Upper lobe of right lung (tissue), 1 donor: ENCODE measurements at regions not wholly inside any gene's neighbourhood (a gene's known extent, or its start where the extent isn't known, plus 50 kb on each side); places are given as distances from the start of the nearest gene placed in this dataset.

Experiments used
- ATAC-seq: fragments of 200-7000 bp; cut with Tn5 transposase; one replicate; pipeline ENCODE4 v1.9.1; 2020; ENCODE audit warnings: mild to moderate bottlenecking, moderate library complexity
- DNase-seq: peaks from one replicate; pipeline ENCODE4 v3.0.0-alpha.2; 2020
- H3K27ac ChIP-seq: fragments of 200-600 bp; one replicate; pipeline ENCODE4 v1.8.0; 2022
- H3K27me3 ChIP-seq: fragments of 200-600 bp; one replicate; pipeline ENCODE4 v1.8.0; 2022; ENCODE audit warnings: mild to moderate bottlenecking
- H3K36me3 ChIP-seq: fragments of 200-600 bp; one replicate; pipeline ENCODE4 v1.8.0; 2022
- H3K4me1 ChIP-seq: fragments of 200-600 bp; one replicate; pipeline ENCODE4 v1.8.0; 2022
- H3K4me3 ChIP-seq: fragments of 200-600 bp; one replicate; pipeline ENCODE4 v1.8.0; 2022; ENCODE audit warnings: mild to moderate bottlenecking
- H3K9me3 ChIP-seq: fragments of 200-600 bp; one replicate; pipeline ENCODE4 v1.8.0; 2022
- CTCF ChIP-seq: fragments of 200-600 bp; IDR thresholded peaks from one replicate; pipeline ENCODE4 v1.8.0; 2022; ENCODE audit warnings: antibody characterized with exemption
- intact Hi-C: fragments of 100-400 bp; cut with DNase I; formaldehyde crosslinking; loops from one replicate; pipeline ENCODE4 v1.11.0; 2022
- donor health status: DM: no; HTN: yes; CAD: no; lungs with severe emphysema.

DNA sequence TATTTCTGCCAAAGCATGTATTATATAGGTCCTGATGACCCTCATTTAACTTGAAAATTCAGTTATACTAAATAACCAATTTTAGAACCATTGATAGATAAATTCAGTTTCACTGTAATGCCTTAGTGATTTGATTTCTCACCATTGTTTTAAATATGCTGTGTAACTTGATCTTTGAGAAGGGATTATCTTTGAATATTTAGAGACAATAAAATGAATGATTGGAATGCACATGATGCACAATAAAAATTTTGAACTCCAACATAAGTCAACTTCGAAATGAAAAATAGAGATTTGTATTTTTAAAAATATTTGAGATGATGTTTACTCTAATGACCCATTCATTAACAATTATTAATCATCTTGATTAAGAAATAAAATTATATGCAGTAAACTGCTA lies 654.5 kb downstream of the OLFM4 start:
- intact Hi-C loops: no loop called here
- H3K27me3 ChIP-seq: no peaks in the 10 kb centered on the region
- no peak for TF ChIP-seq CTCF

DNA sequence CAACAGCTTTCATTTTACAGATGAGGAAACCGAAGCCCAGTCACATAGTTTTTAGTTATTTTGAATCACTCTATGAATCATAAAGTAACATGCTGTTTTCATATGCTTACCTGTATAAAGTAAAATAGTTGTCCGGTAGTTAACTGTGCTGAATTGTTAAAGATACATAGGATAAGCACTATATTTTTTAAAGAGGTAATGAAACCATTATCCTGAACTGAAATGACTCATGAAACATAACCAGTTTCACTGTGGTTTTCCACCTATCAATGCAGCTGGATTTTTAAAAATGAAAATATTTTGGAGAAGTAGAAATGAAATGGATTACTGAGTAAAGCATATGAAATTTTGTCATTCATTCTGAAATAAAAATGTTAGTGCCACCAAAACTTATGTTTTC lies 655.0 kb downstream of the OLFM4 start:
- DNase-seq (no peak), ATAC-seq (no peak)
- intact Hi-C loops: no loop called here
- Histone ChIP-seq H3K27me3 (no peaks in the 10 kb centered on the region), H3K9me3 (peaks cover 5% of the 10 kb centered on the region), H3K4me3 (no peak overlapping the region), H3K27ac (no peak overlapping the region), H3K4me1 (no peaks in the 10 kb centered on the region), H3K36me3 (no peaks in the 10 kb centered on the region)
- TF ChIP-seq CTCF: no peak

More for the DNA sequence above, 654.5 kb downstream of the OLFM4 start:
- no peaks in the 10 kb centered on the region for H3K36me3 ChIP-seq
- ATAC-seq: no peak
- H3K4me1 ChIP-seq: no peaks in the 10 kb centered on the region
- no peak overlapping the region for H3K4me3 ChIP-seq
- no peak for DNase-seq
- H3K9me3 ChIP-seq: peaks cover 7% of the 10 kb centered on the region
- H3K27ac ChIP-seq: no peak overlapping the region

GRCh38 chr13:53691417-53691816 lies 662.8 kb downstream of the OLFM4 start:
- ATAC-seq (no peak), DNase-seq (no peak)
- no peak for TF ChIP-seq CTCF
- intact Hi-C loops: no loop called here
- no peak overlapping the region for H3K4me3 ChIP-seq
- H3K27me3 ChIP-seq: no peaks in the 10 kb centered on the region
- no peaks in the 10 kb centered on the region for H3K4me1 ChIP-seq
- H3K27ac ChIP-seq: no peak overlapping the region
- H3K9me3 ChIP-seq: no peaks in the 10 kb centered on the region
- no peaks in the 10 kb centered on the region for H3K36me3 ChIP-seq

DNA sequence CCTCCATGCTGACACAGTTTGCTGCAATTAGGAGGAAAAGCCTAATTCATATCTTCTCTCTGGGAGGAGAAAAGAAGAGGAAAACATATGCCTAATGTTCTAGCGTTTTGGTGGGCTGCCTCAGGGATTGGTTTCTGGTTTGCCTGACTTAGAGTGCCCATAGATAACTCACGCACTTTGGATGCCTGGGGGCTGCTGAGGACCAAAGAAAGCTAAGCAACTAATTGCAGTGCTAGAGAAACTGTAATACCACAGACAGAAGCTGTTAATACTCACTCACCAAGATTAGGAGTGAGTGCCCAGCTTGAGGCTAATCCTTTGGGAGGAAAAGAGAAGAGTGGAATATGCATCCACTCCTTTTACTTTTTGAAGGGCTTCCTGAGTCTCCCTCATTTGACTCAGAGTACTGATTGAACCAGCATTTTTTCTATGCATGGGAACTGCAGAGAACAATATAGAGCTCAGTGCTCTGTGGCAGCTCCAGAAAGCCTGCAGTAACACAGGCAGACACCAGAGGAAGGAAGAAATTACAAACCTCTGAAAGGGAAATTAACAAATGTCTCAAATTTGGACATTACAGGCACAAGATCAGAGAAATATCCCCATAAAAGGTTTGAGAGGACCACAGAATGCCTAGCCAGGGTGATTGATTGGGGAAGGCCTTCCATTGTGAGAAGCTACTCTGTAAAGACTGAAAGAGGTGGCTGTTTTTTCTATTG lies 666.4 kb downstream of the OLFM4 start:
- no peaks in the 10 kb centered on the region for H3K9me3 ChIP-seq
- no peak overlapping the region for H3K27ac ChIP-seq
- no peak for ATAC-seq
- intact Hi-C loops: no loop called here
- H3K36me3 ChIP-seq: no peaks in the 10 kb centered on the region
- no peak for DNase-seq
- H3K4me3 ChIP-seq: no peak overlapping the region
- no peak for TF ChIP-seq CTCF
- no peaks in the 10 kb centered on the region for H3K4me1 ChIP-seq
- no peaks in the 10 kb centered on the region for H3K27me3 ChIP-seq

GRCh38 chr13:53703371-53704080 lies 674.9 kb downstream of the OLFM4 start:
- Histone ChIP-seq H3K4me1 (no peaks in the 10 kb centered on the region), H3K27me3 (no peaks in the 10 kb centered on the region), H3K36me3 (no peaks in the 10 kb centered on the region), H3K9me3 (no peaks in the 10 kb centered on the region), H3K4me3 (no peak overlapping the region), H3K27ac (no peak overlapping the region)
- DNase-seq (no peak), ATAC-seq (no peak)
- intact Hi-C loops: no loop called here
- no peak for TF ChIP-seq CTCF
